ENCODE measurements at regions not wholly inside any gene's neighbourhood (a gene's known extent, or its start where the extent isn't known, plus 50 kb on each side); places are given as distances from the start of the nearest gene placed in this dataset.

DNA sequence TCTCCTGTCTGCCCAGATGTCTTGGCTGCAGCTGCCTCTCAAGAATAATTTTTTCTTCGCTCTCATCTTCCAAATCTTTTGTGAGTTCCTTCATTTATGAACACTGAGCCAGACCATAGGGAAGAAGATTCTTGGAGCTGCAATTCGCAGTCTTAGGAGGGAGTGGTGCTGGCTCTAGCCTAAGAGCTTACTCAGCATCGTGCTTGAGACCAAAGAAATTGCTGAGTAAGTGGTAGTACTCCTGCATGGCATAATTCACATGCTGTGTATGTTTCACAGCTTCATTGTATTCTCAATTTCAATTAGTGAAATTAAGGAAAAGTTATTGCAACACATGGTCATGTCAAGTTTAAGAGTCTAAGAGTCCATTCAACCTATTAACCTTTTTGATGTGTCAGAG is 771.7 kb downstream of the ADCYAP1 start:
- no peak for ATAC-seq

DNA sequence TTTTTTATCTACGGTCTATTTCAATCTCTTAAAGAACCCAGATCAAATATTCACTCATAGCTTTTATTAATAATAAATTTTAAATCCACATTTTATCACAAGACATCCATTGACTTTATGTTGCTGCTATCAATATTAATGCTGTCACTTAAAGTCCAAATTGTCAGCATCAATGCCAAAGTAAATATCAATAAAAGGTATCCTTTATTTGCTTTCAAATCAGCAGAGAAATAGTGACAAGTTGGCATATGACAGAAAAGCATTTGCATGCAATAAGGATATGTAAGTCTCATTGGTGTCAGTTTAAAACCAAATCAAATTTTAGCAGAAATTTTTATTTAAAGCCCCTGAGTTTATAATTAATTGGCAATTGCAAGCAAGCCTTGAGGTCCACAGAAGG is 775.4 kb downstream of the ADCYAP1 start:
- ATAC-seq: no peak
- TF ChIP-seq OSR1 (CRISPR knock-in tag; IDR thresholded peaks at IDR 0.05): no peak
- TF ChIP-seq, protein P1, sequence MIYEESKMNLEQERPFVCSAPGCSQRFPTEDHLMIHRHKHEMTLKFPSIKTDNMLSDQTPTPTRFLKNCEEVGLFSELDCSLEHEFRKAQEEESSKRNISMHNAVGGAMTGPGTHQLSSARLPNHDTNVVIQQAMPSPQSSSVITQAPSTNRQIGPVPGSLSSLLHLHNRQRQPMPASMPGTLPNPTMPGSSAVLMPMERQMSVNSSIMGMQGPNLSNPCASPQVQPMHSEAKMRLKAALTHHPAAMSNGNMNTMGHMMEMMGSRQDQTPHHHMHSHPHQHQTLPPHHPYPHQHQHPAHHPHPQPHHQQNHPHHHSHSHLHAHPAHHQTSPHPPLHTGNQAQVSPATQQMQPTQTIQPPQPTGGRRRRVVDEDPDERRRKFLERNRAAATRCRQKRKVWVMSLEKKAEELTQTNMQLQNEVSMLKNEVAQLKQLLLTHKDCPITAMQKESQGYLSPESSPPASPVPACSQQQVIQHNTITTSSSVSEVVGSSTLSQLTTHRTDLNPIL (CRISPR knock-in tag; IDR thresholded peaks at IDR 0.05; ENCODE audit: low read depth): no peak
- no peak for TF ChIP-seq BACH2 (CRISPR knock-in tag; IDR thresholded peaks at IDR 0.05; ENCODE audit: borderline replicate concordance)
- no peak for TF ChIP-seq PPARA (CRISPR knock-in tag; IDR thresholded peaks at IDR 0.05; ENCODE audit: borderline replicate concordance)
- TF ChIP-seq ARNTL (CRISPR knock-in tag; IDR thresholded peaks at IDR 0.05; ENCODE audit: borderline replicate concordance, low read depth): no peak
- no peak for TF ChIP-seq ZC3H10 (CRISPR knock-in tag; IDR thresholded peaks at IDR 0.05)
- TF ChIP-seq GLIS3 (CRISPR knock-in tag; IDR thresholded peaks at IDR 0.05): no peak
- no peak for TF ChIP-seq ISL1 (CRISPR knock-in tag; IDR thresholded peaks at IDR 0.05)
- no peak for TF ChIP-seq ZFP3 (CRISPR knock-in tag; IDR thresholded peaks at IDR 0.05)
- TF ChIP-seq ZNF70 (CRISPR knock-in tag; IDR thresholded peaks at IDR 0.05): no peak
- TF ChIP-seq ZFP30 (CRISPR knock-in tag; IDR thresholded peaks at IDR 0.05): no peak
- no peak for TF ChIP-seq TOX (CRISPR knock-in tag; IDR thresholded peaks at IDR 0.05; ENCODE audit: borderline replicate concordance)
- TF ChIP-seq RARB (CRISPR knock-in tag; IDR thresholded peaks at IDR 0.05): no peak

More for the DNA sequence above, 771.7 kb downstream of the ADCYAP1 start:
- no peak for TF ChIP-seq SNAI2 (CRISPR knock-in tag; IDR thresholded peaks at IDR 0.05)
- no peak for TF ChIP-seq BACH2 (CRISPR knock-in tag; IDR thresholded peaks at IDR 0.05; ENCODE audit: borderline replicate concordance)
- TF ChIP-seq, protein P1 (CRISPR knock-in tag; IDR thresholded peaks at IDR 0.05; ENCODE audit: low read depth): no peak
- TF ChIP-seq ZFP30 (CRISPR knock-in tag; IDR thresholded peaks at IDR 0.05): no peak
- TF ChIP-seq ZNF8 (CRISPR knock-in tag; IDR thresholded peaks at IDR 0.05): no peak
- no peak for TF ChIP-seq TCF4 (CRISPR knock-in tag; IDR thresholded peaks at IDR 0.05; ENCODE audit: borderline replicate concordance)
- no peak for TF ChIP-seq ZC3H10 (CRISPR knock-in tag; IDR thresholded peaks at IDR 0.05)
- no peak for TF ChIP-seq ESRRG (CRISPR knock-in tag; IDR thresholded peaks at IDR 0.05)
- no peak for TF ChIP-seq ZNF70 (CRISPR knock-in tag; IDR thresholded peaks at IDR 0.05)
- TF ChIP-seq ARNTL (CRISPR knock-in tag; IDR thresholded peaks at IDR 0.05; ENCODE audit: borderline replicate concordance, low read depth): no peak
- no peak for TF ChIP-seq ZFP3 (CRISPR knock-in tag; IDR thresholded peaks at IDR 0.05)
- TF ChIP-seq CSDC2 (CRISPR knock-in tag; IDR thresholded peaks at IDR 0.05): no peak
- TF ChIP-seq, protein P2, sequence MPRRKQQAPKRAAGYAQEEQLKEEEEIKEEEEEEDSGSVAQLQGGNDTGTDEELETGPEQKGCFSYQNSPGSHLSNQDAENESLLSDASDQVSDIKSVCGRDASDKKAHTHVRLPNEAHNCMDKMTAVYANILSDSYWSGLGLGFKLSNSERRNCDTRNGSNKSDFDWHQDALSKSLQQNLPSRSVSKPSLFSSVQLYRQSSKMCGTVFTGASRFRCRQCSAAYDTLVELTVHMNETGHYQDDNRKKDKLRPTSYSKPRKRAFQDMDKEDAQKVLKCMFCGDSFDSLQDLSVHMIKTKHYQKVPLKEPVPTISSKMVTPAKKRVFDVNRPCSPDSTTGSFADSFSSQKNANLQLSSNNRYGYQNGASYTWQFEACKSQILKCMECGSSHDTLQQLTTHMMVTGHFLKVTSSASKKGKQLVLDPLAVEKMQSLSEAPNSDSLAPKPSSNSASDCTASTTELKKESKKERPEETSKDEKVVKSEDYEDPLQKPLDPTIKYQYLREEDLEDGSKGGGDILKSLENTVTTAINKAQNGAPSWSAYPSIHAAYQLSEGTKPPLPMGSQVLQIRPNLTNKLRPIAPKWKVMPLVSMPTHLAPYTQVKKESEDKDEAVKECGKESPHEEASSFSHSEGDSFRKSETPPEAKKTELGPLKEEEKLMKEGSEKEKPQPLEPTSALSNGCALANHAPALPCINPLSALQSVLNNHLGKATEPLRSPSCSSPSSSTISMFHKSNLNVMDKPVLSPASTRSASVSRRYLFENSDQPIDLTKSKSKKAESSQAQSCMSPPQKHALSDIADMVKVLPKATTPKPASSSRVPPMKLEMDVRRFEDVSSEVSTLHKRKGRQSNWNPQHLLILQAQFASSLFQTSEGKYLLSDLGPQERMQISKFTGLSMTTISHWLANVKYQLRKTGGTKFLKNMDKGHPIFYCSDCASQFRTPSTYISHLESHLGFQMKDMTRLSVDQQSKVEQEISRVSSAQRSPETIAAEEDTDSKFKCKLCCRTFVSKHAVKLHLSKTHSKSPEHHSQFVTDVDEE (CRISPR knock-in tag; IDR thresholded peaks at IDR 0.05): no peak
- TF ChIP-seq, protein P3, sequence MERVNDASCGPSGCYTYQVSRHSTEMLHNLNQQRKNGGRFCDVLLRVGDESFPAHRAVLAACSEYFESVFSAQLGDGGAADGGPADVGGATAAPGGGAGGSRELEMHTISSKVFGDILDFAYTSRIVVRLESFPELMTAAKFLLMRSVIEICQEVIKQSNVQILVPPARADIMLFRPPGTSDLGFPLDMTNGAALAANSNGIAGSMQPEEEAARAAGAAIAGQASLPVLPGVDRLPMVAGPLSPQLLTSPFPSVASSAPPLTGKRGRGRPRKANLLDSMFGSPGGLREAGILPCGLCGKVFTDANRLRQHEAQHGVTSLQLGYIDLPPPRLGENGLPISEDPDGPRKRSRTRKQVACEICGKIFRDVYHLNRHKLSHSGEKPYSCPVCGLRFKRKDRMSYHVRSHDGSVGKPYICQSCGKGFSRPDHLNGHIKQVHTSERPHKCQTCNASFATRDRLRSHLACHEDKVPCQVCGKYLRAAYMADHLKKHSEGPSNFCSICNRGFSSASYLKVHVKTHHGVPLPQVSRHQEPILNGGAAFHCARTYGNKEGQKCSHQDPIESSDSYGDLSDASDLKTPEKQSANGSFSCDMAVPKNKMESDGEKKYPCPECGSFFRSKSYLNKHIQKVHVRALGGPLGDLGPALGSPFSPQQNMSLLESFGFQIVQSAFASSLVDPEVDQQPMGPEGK (CRISPR knock-in tag; IDR thresholded peaks at IDR 0.05; ENCODE audit: borderline replicate concordance): no peak
- TF ChIP-seq, protein P4, sequence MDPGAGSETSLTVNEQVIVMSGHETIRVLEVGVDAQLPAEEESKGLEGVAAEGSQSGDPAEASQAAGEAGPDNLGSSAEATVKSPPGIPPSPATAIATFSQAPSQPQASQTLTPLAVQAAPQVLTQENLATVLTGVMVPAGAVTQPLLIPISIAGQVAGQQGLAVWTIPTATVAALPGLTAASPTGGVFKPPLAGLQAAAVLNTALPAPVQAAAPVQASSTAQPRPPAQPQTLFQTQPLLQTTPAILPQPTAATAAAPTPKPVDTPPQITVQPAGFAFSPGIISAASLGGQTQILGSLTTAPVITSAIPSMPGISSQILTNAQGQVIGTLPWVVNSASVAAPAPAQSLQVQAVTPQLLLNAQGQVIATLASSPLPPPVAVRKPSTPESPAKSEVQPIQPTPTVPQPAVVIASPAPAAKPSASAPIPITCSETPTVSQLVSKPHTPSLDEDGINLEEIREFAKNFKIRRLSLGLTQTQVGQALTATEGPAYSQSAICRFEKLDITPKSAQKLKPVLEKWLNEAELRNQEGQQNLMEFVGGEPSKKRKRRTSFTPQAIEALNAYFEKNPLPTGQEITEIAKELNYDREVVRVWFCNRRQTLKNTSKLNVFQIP (CRISPR knock-in tag; IDR thresholded peaks at IDR 0.05; ENCODE audit: borderline replicate concordance, low read depth): no peak
- TF ChIP-seq ZNF565 (CRISPR knock-in tag; conservative IDR thresholded peaks at IDR 0.05; ENCODE audit: low read depth): no peak
- TF ChIP-seq OSR1 (CRISPR knock-in tag; IDR thresholded peaks at IDR 0.05): no peak
- TF ChIP-seq TOX (CRISPR knock-in tag; IDR thresholded peaks at IDR 0.05; ENCODE audit: borderline replicate concordance): no peak
- no peak for TF ChIP-seq ISL1 (CRISPR knock-in tag; IDR thresholded peaks at IDR 0.05)

Measured in SK-N-SH treated with all-trans-retinoic acid at 6 μM for 48 hours (cell line).